ENCODE measurements at regions not wholly inside any gene's neighbourhood (a gene's known extent, or its start where the extent isn't known, plus 50 kb on each side); places are given as distances from the start of the nearest gene placed in this dataset.

DNA sequence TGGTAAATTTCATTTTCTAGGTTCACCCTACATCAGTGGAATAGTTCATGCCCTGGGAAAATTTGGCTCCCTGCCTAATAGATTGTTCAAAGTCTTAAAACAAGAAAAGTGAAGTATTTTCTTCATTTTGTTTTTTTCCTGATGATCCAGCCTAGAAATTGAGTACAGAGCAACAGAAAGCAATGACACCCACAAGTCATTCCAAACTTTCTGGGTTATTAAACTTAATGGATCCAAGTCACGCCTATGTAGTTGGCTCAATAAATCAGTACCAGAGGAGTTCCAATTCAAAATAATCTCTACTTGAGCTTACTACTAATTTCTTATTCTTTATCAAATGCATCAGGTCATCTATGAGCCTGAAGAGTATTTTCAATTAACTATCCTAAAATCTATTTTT, 937.6 kb upstream of the SLIT2 start:
- no peak for DNase-seq (ENCODE audit: low read depth)

- no peak for DNase-seq (ENCODE audit: low read depth)
Observed at GRCh38 chr4:19309378-19309777, 942.3 kb upstream of the SLIT2 start.

DNA sequence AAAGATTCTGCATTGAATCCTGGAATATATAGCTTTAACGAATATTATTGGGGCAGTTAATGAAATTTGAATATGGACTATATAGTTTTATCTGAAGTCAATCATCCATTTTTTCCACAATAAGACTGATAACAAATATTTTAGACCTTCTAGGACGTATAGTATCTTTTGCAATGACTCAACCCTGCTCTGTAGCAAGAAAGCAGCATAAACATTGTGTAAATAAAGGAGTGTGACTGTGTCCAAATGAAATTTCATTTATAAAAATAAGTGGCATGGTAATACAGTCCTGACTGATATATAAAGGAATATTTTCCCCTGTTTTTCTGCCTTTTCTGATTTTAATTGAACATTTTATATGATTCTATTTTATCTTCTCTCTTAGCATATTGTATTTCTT, 947.7 kb upstream of the SLIT2 start:
- no peak for DNase-seq (ENCODE audit: low read depth)

- no peak for DNase-seq (ENCODE audit: low read depth)
Observed at GRCh38 chr4:19301527-19301926, 950.2 kb upstream of the SLIT2 start.

DNA sequence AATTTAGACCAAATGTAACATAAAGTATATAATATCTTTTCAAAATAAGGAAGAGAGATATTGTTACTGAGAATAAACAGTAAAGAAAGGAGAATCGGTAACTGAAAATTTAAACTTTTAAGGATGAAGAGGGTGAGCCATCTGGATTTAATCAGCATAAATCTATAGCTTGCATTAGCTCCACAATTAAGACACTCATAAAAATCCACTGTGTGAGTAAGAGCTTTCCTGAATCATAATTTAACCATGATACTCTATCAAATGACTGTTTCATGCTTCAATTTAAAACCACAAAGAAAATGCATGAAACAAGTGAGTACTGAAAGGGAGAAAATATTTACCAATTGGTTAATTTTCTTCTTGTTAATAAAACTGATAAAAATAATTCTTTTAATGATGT, 951.5 kb upstream of the SLIT2 start:
- DNase-seq (ENCODE audit: low read depth) = no peak

DNA sequence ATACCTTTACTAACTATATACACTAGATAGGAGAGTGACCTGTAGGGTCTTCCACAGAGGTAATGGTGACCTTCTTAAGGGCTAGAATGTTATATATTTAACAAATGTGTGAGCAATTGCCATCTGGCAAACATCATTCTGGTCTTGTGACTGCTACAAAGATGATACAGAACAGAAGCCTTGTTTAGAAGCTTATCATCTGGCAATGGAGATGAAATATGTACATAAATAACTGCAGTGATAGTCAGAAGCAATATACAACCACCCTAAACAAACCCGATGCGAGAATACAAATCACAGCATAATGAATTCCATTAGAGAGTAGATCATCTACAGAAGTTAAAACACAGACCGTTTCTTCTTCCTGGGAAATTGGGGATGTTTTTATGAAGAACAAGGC, 952.7 kb upstream of the SLIT2 start:
- DNase-seq (ENCODE audit: low read depth) = no peak

DNA sequence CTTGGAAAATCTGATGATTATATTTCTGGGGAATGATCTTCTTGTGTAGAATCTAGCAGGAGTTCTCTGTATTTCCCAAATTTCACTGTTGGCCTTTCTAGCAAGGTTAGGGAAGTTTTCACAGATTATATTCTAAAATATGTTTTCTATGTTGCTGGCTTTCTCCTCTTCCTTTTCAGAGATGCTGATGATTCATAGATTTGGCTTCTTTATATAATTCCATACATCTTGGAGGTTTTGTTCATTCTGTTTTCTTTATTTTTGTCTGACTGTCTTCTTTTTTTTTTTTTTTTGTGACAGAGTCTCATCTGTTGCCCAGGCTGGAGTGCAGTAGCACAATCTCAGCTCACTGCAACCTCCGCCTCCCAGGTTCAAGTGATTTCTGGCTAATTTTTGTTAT, 957.9 kb upstream of the SLIT2 start:
- no peak for DNase-seq (ENCODE audit: low read depth)

DNA sequence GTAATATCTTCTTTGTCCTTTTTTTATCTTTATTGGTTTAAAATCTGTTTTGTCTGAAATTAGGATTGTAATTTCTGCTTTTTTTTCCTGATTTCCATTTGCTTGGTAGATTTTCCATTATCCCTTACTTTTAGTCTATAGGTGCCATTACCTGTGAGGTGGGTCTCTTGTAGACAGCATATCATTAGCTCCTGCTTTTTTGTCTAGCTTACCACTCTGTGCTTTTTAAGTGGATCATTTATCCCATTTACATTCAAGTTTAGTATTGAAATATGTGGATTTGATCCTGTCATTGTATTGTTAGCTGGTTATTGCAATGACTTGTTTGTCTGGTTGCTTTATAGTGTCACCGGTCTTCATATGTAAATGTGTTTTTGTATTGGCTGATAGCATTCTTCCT, 958.6 kb upstream of the SLIT2 start:
- no peak for DNase-seq (ENCODE audit: low read depth)

- no peak for DNase-seq (ENCODE audit: low read depth)
Observed at GRCh38 chr4:19286924-19287323, 964.8 kb upstream of the SLIT2 start.

- DNase-seq (ENCODE audit: low read depth) = no peak
Observed at GRCh38 chr4:19285146-19285545, 966.6 kb upstream of the SLIT2 start.

DNA sequence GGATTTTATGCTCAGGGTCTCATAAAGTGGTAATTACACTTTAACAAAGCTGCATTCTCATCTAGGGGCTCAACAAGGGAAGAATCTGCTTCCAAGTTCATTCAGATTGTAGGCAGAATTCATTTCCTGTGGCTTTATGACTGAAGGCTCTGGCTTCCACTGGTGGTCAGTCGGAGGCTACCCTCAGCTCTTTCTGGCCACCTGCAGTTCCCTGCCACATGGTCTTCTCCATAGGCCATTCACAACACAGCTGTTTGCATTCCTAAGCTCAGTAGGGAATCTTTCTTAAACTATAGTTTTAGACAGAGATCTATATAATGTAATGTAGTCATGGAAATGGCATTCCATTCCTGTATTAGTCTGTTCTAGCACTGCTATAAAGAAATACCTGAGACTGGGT, 973.0 kb upstream of the SLIT2 start:
- no peak for DNase-seq (ENCODE audit: low read depth)

DNA sequence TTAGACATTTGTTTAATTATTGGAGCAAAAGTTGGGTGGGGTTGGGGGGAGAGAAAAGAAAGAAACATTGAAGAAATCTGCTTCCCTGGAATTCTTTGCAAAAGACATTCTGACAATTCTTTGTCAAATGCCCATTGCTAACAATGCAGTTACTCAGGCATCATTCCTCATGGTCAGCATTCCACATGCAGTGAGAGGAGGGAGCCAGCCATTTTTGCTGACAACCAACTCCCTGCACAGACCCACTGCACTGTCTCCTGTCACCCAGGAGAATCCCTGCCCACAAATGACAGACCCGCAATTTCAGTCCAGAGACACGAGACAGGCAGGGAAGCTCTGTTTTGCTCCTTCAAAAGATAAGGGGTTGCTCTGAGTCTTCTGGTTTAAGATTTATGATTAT, 985.1 kb upstream of the SLIT2 start:
- DNase-seq (ENCODE audit: low read depth) = no peak

DNA sequence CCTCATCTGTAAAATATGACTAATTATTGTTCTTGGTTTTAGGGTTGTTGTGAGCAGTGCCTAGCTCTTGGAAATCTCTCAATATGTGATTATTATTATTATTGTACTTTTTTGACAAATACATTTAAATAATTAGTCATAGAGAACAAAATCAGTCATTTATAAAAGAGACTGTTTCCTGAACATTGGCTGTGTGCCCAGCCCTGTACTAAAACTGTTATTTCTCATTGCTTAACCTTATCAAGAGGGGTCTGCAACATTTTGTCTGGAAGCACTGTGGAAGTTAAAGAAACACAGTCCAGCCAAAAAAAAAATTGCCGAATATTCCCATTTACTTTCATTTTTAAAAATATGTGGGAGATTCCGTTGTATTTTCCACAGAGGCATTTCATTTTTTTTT, 989.2 kb upstream of the SLIT2 start:
- no peak for DNase-seq (ENCODE audit: low read depth)

DNA sequence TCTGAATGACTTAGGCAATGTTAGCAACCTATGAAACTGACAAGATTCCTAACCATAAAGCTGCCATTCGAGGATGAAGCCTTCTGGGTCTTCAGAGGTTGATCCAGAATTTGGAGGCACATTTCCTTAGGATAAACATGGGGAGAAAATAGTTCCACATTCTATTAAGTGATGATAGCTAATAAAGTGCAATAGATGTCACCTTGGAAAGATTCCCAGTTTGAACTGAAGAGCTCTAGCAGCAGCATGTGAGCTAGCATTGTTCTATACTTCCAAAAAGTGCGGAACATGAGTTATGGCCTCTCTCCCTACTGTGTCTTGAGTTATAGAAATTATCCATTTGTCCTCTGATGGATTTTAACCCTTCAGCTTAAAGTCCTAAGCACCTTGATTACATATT, 991.4 kb upstream of the SLIT2 start:
- DNase-seq (ENCODE audit: low read depth) = no peak

GRCh38 chr4:19259920-19260319, 991.8 kb upstream of the SLIT2 start:
- DNase-seq (ENCODE audit: low read depth) = no peak

- DNase-seq (ENCODE audit: low read depth) = no peak
Observed at GRCh38 chr4:19256823-19257222, 994.9 kb upstream of the SLIT2 start.

GRCh38 chr4:19254486-19254885, 997.2 kb upstream of the SLIT2 start:
- DNase-seq (ENCODE audit: low read depth) = no peak

DNA sequence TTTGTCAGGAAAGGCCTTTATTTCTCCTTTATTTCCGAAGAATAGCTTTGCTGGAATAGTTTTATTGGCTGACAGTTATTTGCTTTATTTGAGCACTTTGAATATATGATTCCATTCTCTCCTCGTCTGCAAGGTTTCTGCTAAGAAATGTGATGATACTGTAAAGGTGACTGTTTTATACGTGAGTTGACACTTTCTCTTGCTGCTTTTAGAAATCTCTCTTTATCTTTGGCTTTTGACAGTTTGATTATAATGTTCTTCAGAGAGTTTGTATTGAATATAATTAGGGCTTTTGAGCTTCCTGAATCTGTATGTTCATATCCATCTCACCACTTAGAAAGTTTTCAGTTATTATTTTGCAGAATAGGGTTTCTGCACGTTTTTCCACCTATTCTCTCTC, 1003.7 kb upstream of the SLIT2 start:
- DNase-seq (ENCODE audit: low read depth) = no peak

DNA sequence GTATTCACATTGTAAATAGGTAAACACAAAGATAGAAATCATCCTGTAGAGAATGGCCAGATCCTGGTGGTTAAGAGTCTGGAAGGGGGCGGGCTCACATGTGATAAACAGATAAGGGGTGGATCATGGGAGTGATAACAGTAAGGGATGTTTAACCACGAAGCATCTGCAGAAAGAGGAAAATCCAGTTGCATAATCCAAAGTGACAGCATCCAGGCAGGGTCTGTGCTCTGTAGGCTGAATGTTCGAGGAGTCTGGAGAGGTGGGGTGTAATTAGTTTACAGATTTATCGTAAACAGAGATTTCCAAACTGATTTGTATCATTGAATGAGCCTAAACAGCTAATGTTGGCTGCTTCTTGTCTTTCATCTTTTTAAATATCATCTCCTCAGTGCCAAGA, 1009.8 kb upstream of the SLIT2 start:
- DNase-seq (ENCODE audit: low read depth) = no peak

GRCh38 chr4:19239565-19239964, 1012.1 kb upstream of the SLIT2 start:
- no peak for DNase-seq (ENCODE audit: low read depth)

DNA sequence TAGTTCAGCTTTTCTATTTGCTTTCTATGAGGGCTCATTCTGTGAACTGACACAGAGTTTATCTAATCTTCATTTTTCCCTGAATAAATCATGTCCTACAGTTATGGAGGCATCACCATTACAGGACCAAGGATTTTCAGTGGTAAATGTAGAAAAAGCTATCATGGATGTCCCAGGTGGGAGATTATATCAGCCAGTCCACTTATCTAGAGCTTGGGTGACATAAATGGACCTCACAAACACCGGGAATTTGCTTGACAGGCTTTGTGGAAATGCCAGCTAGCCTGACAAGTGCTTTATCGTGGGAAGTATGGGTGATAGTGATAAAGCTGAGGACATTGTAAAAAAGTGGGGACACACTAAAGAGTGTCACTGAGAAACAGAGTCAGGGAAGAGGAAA, 1015.2 kb upstream of the SLIT2 start:
- no peak for DNase-seq (ENCODE audit: low read depth)

DNA sequence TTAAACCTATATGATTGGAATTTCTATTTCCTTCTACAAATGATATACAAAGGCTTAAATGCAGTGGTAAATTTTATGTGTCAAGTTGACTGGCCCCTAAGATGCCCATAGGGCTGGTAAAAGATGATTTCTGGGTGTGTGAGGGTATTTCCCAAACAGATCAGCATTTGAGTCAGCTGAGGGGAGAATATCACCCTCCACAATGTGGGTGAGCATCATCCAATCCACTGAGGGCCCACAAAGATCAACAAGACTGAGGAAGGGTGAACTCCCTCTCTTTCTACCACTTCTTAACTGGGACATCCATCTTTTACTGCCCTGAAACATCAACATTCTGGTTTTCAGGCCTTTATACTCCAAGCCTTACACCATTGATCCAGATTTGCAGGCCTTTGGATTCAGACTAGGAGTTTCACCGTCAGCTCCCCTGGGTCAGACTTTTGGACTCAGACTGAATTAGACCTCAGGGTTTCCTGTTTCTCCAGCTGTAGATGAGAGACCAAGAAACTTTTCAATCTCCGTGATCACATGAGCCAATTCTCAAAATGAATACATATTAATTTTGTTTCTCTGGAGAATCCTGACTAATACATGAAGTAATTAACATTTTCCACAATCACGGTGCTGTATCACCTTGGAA, 1020.7 kb upstream of the SLIT2 start:
- no peak for DNase-seq (ENCODE audit: low read depth)

- DNase-seq (ENCODE audit: low read depth) = no peak
Observed at GRCh38 chr4:19227701-19228100, 1024.0 kb upstream of the SLIT2 start.

DNA sequence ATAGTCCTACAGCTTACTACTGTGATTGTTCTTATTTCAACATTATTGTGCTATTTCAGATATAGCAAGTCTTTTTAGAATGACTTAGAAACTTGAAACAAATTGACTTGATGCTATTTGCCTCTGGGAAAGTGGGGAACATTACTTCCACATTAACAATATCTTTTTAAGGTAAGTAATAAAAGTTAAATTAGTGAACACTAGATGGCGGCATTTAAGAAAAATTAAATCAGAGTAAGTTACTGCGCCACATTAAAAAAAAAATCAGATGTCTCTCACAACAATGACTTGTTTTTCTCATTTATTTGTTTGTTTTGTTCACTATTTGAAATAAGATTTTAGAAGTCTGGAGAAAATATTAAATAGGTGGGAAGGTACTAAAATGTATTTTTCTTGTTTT, 1026.9 kb upstream of the SLIT2 start:
- no peak for DNase-seq (ENCODE audit: low read depth)

- no peak for DNase-seq (ENCODE audit: low read depth)
Observed at GRCh38 chr4:19216476-19216875, 1035.2 kb upstream of the SLIT2 start.
